ENCODE measurements at regions not wholly inside any gene's neighbourhood (a gene's known extent, or its start where the extent isn't known, plus 50 kb on each side); places are given as distances from the start of the nearest gene placed in this dataset.

DNA sequence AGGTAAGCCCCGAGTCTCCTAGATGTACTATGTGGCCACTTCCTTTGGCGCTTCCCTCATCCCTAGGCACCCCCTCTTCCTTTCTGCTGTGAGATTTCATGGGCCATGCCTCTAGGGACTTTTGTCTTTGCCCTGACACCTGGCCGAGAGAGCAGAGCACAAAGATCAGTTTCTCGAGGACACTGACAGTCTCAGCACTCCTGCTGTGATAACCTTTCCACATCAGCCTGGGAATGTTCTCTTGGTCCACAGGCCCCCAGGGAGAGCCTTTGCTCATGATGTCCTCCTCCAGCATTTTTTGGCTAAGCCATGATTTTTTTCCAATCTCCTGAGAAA, 127.0 kb upstream of the CPEB4 start:
- TF ChIP-seq, protein P1, sequence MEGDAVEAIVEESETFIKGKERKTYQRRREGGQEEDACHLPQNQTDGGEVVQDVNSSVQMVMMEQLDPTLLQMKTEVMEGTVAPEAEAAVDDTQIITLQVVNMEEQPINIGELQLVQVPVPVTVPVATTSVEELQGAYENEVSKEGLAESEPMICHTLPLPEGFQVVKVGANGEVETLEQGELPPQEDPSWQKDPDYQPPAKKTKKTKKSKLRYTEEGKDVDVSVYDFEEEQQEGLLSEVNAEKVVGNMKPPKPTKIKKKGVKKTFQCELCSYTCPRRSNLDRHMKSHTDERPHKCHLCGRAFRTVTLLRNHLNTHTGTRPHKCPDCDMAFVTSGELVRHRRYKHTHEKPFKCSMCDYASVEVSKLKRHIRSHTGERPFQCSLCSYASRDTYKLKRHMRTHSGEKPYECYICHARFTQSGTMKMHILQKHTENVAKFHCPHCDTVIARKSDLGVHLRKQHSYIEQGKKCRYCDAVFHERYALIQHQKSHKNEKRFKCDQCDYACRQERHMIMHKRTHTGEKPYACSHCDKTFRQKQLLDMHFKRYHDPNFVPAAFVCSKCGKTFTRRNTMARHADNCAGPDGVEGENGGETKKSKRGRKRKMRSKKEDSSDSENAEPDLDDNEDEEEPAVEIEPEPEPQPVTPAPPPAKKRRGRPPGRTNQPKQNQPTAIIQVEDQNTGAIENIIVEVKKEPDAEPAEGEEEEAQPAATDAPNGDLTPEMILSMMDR (conservative IDR thresholded peaks at IDR 0.05; ENCODE audit: low read depth, low read length): no peak
- TF ChIP-seq, protein P2, sequence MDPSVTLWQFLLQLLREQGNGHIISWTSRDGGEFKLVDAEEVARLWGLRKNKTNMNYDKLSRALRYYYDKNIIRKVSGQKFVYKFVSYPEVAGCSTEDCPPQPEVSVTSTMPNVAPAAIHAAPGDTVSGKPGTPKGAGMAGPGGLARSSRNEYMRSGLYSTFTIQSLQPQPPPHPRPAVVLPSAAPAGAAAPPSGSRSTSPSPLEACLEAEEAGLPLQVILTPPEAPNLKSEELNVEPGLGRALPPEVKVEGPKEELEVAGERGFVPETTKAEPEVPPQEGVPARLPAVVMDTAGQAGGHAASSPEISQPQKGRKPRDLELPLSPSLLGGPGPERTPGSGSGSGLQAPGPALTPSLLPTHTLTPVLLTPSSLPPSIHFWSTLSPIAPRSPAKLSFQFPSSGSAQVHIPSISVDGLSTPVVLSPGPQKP (IDR thresholded peaks at IDR 0.05; ENCODE audit: borderline replicate concordance, low read depth, low read length): no peak
- TF ChIP-seq, protein P3, sequence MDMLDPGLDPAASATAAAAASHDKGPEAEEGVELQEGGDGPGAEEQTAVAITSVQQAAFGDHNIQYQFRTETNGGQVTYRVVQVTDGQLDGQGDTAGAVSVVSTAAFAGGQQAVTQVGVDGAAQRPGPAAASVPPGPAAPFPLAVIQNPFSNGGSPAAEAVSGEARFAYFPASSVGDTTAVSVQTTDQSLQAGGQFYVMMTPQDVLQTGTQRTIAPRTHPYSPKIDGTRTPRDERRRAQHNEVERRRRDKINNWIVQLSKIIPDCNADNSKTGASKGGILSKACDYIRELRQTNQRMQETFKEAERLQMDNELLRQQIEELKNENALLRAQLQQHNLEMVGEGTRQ (IDR thresholded peaks at IDR 0.05; ENCODE audit: low read depth, low read length): no peak
- no peak for TF ChIP-seq MXI1 (IDR thresholded peaks at IDR 0.05; ENCODE audit: borderline replicate concordance, low read depth, low read length)
- no peak for TF ChIP-seq RFX5 (IDR thresholded peaks at IDR 0.05; ENCODE audit: low read depth, low read length)
- no peak for TF ChIP-seq POLR2A (IDR thresholded peaks at IDR 0.05; ENCODE audit: low read depth, low read length)
- no peak for TF ChIP-seq SMC3 (IDR thresholded peaks at IDR 0.05; ENCODE audit: low read depth, low read length)
- TF ChIP-seq BHLHE40 (IDR thresholded peaks at IDR 0.05; ENCODE audit: low read depth, low read length): no peak
- no peak for TF ChIP-seq RCOR1 (IDR thresholded peaks at IDR 0.05; ENCODE audit: insufficient replicate concordance, low read length)
- no peak for TF ChIP-seq RAD21 (IDR thresholded peaks at IDR 0.05; ENCODE audit: low read length)
